Liver (tissue), 8 donors: ENCODE measurements at regions not wholly inside any gene's neighbourhood (a gene's known extent, or its start where the extent isn't known, plus 50 kb on each side); places are given as distances from the start of the nearest gene placed in this dataset.

Source experiments
- DNase-seq: peaks from one replicate; pipeline ENCODE4 v3.0.0-alpha.2; 2017; ENCODE audit warnings: low spot score
- H3K27ac ChIP-seq, 2 donors: one replicate each; pipeline ENCODE4 v1.7.0; 2013; ENCODE audit warnings: inconsistent platforms in 2 of 2, low read length in 2 of 2, control low read depth in 1 of 2, low read depth in 1 of 2, mild to moderate bottlenecking in 1 of 2
- H3K27me3 ChIP-seq, 4 donors: one replicate each; pipeline versions ENCODE4 v1.6.1 to v1.7.0; 2013; ENCODE audit warnings: low read length in 3 of 4, inconsistent platforms in 1 of 4, mild to moderate bottlenecking in 1 of 4, moderate library complexity in 1 of 4; ENCODE audit not compliant: control insufficient read depth in 4 of 4, insufficient read depth in 4 of 4
- H3K36me3 ChIP-seq, 4 donors: one replicate each; pipeline versions ENCODE4 v1.6.1 to v1.7.0; 2013; ENCODE audit warnings: low read length in 3 of 4, mild to moderate bottlenecking in 3 of 4, low read depth in 1 of 4, moderate library complexity in 1 of 4; ENCODE audit not compliant: control insufficient read depth in 4 of 4, insufficient read depth in 3 of 4
- H3K4me1 ChIP-seq, 4 donors: one replicate each; pipeline versions ENCODE4 v1.6.1 to v1.7.0; 2013; ENCODE audit warnings: low read length in 3 of 4, mild to moderate bottlenecking in 3 of 4, moderate library complexity in 1 of 4; ENCODE audit not compliant: control insufficient read depth in 4 of 4, insufficient read depth in 4 of 4
- H3K4me3 ChIP-seq, 3 donors: one replicate each; pipeline versions ENCODE4 v1.6.1 to v1.7.0; 2013; ENCODE audit warnings: low read length in 3 of 3, control low read depth in 1 of 3, low read depth in 1 of 3, mild to moderate bottlenecking in 1 of 3
- H3K9ac ChIP-seq, 2 donors: one replicate each; pipeline ENCODE4 v1.7.0; 2013; ENCODE audit warnings: low read length in 2 of 2, mild to moderate bottlenecking in 2 of 2, moderate library complexity in 2 of 2, control low read depth in 1 of 2, low read depth in 1 of 2
- H3K9me3 ChIP-seq, 4 donors: one replicate each; pipeline versions ENCODE4 v1.6.1 to v1.7.0; 2013; ENCODE audit warnings: low read length in 3 of 4; ENCODE audit not compliant: control insufficient read depth in 4 of 4
- ATF3 ChIP-seq: IDR thresholded peaks from 2 replicates; pipeline ENCODE4 v1.6.1; 2016; ENCODE audit warnings: antibody characterized with exemption
- CTCF ChIP-seq: fragments of 150-350 bp; IDR thresholded peaks from 2 replicates; pipeline ENCODE4 v1.5.1; 2017; ENCODE audit warnings: improper control_type of control experiment, low read depth, low read length; ENCODE audit not compliant: missing input control
- EGR1 ChIP-seq, 2 donors: IDR thresholded peaks; 2 replicates each; pipeline ENCODE4 v1.6.1; 2016 to 2018; ENCODE audit warnings: antibody characterized with exemption in 2 of 2, low read depth in 2 of 2
- FOXA1 ChIP-seq: IDR thresholded peaks from 2 replicates; pipeline ENCODE4 v1.6.1; 2016; ENCODE audit warnings: antibody characterized with exemption
- FOXA2 ChIP-seq: IDR thresholded peaks from 2 replicates; pipeline ENCODE4 v1.6.1; 2016; ENCODE audit warnings: antibody characterized with exemption
- HNF4A ChIP-seq, 2 donors: conservative IDR thresholded peaks; 2 replicates each; pipeline ENCODE4 v1.6.1; 2016; ENCODE audit warnings: antibody characterized with exemption in 2 of 2, mild to moderate bottlenecking in 2 of 2
- HNF4G ChIP-seq: IDR thresholded peaks from 2 replicates; pipeline ENCODE4 v1.6.1; 2016; ENCODE audit warnings: antibody characterized with exemption
- JUND ChIP-seq, 2 donors: IDR thresholded peaks; 2 replicates each; pipeline ENCODE4 v1.6.1; 2016; ENCODE audit warnings: antibody characterized with exemption in 2 of 2
- MAX ChIP-seq: IDR thresholded peaks from 2 replicates; pipeline ENCODE4 v1.6.1; 2016; ENCODE audit warnings: antibody characterized with exemption
- NR2F2 ChIP-seq: IDR thresholded peaks from 2 replicates; pipeline ENCODE4 v1.6.1; 2016; ENCODE audit warnings: antibody characterized with exemption
- RAD21 ChIP-seq, 2 donors: IDR thresholded peaks; 2 replicates each; pipeline ENCODE4 v1.6.1; 2016; ENCODE audit warnings: antibody characterized with exemption in 2 of 2, mild to moderate bottlenecking in 2 of 2
- REST ChIP-seq: IDR thresholded peaks from 2 replicates; pipeline ENCODE4 v1.6.1; 2016; ENCODE audit warnings: antibody characterized with exemption, mild to moderate bottlenecking
- RXRA ChIP-seq, 2 donors: IDR thresholded peaks; 2 replicates each; pipeline ENCODE4 v1.6.1; 2017 to 2018; ENCODE audit warnings: antibody characterized with exemption in 2 of 2, mild to moderate bottlenecking in 1 of 2
- SP1 ChIP-seq: IDR thresholded peaks from 2 replicates; pipeline ENCODE4 v1.6.1; 2018; ENCODE audit warnings: antibody characterized with exemption, mild to moderate bottlenecking
- TAF1 ChIP-seq: conservative IDR thresholded peaks from 2 replicates; pipeline ENCODE4 v1.6.1; 2016; ENCODE audit warnings: antibody characterized with exemption, mild to moderate bottlenecking
- YY1 ChIP-seq: IDR thresholded peaks from 2 replicates; pipeline ENCODE4 v1.6.1; 2016; ENCODE audit warnings: antibody characterized with exemption, mild to moderate bottlenecking
- ZBTB33 ChIP-seq: IDR thresholded peaks from 2 replicates; pipeline ENCODE4 v1.6.1; 2016; ENCODE audit warnings: antibody characterized with exemption
- WGBS: extraction: QIAGEN DNeasy Blood & Tissue Kit; methylation state at CpG from one replicate; pipeline ENCODE4 v1.1.7; 2013; 5-methylcytosine and 5-hydroxymethylcytosine counted together
- donor health status: healthy.
- donor health status: healthy.
- donor health status: healthy.
- donor health status: healthy.
- donor health status: healthy.

GRCh38 chr9:84575705-84576104 is 93.8 kb upstream of the NTRK2 start:
- Histone ChIP-seq H3K36me3 (no peaks in the 10 kb centered on the region), H3K4me1 (no peaks in the 10 kb centered on the region), H3K4me3 (no peak overlapping the region), H3K9me3 (no peaks in the 10 kb centered on the region), H3K27ac (no peak overlapping the region), H3K9ac (no peak overlapping the region), H3K27me3 (peaks cover 0 to 9% (median 0%) of the 10 kb centered on the region in 4 donors)
- DNase-seq: no peak
- 66% methylated on average over 4 of the region's 4 CpGs for WGBS
- no peak for TF ChIP-seq ATF3
- no peak for TF ChIP-seq RXRA (IDR thresholded peaks at IDR 0.05)
- TF ChIP-seq RAD21 (IDR thresholded peaks at IDR 0.05): no peak
- TF ChIP-seq YY1: no peak
- TF ChIP-seq JUND (IDR thresholded peaks at IDR 0.05): no peak
- no peak for TF ChIP-seq EGR1 (IDR thresholded peaks at IDR 0.05; ENCODE audit: low read depth in 2 of 2)
- TF ChIP-seq FOXA2: no peak
- TF ChIP-seq REST: no peak
- TF ChIP-seq NR2F2: no peak
- TF ChIP-seq FOXA1: no peak
- TF ChIP-seq SP1: no peak
- TF ChIP-seq HNF4G: no peak
- no peak for TF ChIP-seq TAF1
- TF ChIP-seq ZBTB33: no peak
- TF ChIP-seq HNF4A (conservative IDR thresholded peaks at IDR 0.05): no peak

- Histone ChIP-seq H3K4me1 (no peaks in the 10 kb centered on the region), H3K9me3 (no peaks in the 10 kb centered on the region), H3K36me3 (no peaks in the 10 kb centered on the region), H3K27ac (no peak overlapping the region), H3K9ac (no peak overlapping the region), H3K27me3 (peaks cover 0 to 3% (median 0%) of the 10 kb centered on the region in 4 donors), H3K4me3 (no peak overlapping the region)
- WGBS: 76% methylated on average over 2 of the region's 2 CpGs
- DNase-seq: no peak
- TF ChIP-seq TAF1 (no peak), SP1 (no peak), EGR1 (IDR thresholded peaks at IDR 0.05; ENCODE audit: low read depth in 2 of 2) (no peak), NR2F2 (no peak), RXRA (IDR thresholded peaks at IDR 0.05) (no peak), MAX (no peak), ATF3 (no peak), HNF4G (no peak), REST (no peak), CTCF (no peak), ZBTB33 (no peak), FOXA1 (no peak), JUND (IDR thresholded peaks at IDR 0.05) (no peak), YY1 (no peak), RAD21 (IDR thresholded peaks at IDR 0.05) (no peak), HNF4A (conservative IDR thresholded peaks at IDR 0.05) (no peak), FOXA2 (no peak)
These were observed 85.7 kb upstream of the NTRK2 start for GRCh38 chr9:84583866-84584265.
